Epidermal melanocyte (primary cell): ENCODE measurements at regions not wholly inside any gene's neighbourhood (a gene's known extent, or its start where the extent isn't known, plus 50 kb on each side); places are given as distances from the start of the nearest gene placed in this dataset.

ENCODE experiments used
- DNase-seq: peaks from one replicate; pipeline ENCODE4 v3.0.0; 2011; ENCODE audit warnings: low spot score; ENCODE audit not compliant: insufficient read length

DNA sequence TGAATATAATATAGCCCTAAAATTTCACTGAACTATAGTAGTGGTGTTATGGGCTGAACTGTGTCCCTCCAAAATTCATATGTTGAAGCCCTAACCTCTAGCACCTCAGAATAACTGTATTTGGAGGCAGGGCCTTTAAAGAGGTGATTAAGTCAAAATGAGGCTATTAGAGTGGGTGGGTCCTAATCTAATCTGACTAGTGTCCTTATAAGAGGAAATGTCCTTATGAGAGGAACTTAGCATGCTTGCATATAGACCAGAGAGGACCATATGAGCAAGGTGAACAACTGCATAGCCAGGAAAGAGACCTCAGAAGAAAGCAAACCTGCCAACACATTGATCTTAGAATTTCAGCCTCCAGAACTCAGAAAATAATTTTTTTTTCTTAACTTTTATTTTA lies 238.4 kb downstream of the ZEB2 start:
- DNase-seq: no peak

- no peak for DNase-seq
Measured at GRCh38 chr2:144280009-144280408, 239.9 kb downstream of the ZEB2 start.

DNA sequence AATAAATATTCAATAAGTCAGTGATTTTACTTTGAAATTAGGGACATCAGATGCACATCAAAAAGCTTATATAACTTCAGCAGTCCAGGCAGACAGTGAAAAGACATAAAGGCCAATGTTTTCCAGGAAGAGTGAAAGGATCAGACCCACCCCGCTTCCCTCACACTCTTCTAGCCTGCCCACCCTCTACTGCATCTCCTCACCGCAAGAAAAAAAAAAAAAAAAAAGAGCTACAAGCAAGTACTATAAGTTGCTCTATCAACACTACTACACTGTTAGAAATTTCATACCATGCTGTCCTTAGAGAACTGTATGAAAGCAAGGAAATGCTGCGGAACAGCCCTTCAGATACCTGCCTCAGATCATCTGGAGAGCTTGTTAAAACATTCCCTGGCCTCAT lies 240.8 kb downstream of the ZEB2 start:
- DNase-seq: no peak

GRCh38 chr2:144277622-144278354 lies 242.1 kb downstream of the ZEB2 start:
- no peak for DNase-seq

DNA sequence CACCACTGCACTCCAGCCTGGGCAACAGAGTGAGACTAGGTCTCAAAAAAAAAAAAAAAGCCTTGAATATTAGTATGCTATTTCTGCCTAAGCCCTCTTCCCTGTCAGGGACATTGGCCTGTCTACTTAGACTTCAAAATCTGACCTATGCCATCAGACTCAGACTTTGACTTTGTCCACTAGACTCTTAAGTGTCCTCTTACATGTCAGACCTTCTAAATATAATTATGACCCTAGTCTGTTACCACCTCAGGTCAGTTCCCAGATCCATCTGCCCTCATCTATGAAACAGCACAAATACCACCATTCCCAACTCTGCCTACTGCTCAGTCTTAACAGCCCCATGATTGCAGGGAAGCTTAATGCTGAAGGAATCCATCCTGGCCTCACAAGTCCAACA lies 244.6 kb downstream of the ZEB2 start:
- DNase-seq: no peak

GRCh38 chr2:144274131-144274530 lies 245.8 kb downstream of the ZEB2 start:
- DNase-seq: no peak

DNA sequence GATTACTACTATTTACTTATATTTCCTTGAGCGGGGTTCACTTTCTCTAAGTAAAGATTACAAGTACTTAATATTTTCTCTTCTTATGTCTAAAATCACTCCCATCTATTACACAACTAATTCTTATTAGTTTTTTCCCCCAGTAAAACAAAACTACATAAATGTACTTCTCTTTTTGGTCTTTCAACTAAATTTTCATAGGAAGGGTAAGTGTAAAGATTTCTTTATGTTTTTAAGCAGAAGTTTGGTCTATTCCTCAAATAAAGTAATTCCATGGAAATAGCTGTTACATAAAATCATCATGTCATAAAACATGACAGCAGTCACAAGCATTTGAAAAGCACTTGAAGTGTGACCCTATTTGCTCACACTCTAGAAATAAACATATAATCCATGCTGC lies 249.0 kb downstream of the ZEB2 start:
- DNase-seq: no peak

- DNase-seq: no peak
Measured at GRCh38 chr2:144268036-144268678, 251.8 kb downstream of the ZEB2 start.

DNA sequence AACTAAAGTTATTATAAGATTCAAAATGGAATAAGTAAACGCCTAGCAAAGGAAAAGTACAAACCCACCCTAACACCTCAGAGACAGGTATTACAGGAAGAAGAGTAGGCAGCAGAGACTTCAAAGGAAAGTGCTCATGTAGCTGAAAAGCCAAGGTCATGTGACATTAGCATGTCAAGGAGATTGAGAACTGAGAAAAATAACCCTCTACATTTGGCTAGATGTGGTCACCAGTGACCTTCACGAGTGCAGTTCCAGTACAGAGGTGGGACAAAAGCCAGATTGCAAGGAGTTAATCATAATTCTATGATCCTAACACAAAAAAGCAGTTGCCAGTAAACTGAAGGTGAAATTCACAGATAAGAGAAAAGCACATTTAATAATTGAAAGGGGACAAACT lies 252.7 kb downstream of the ZEB2 start:
- DNase-seq: no peak

DNA sequence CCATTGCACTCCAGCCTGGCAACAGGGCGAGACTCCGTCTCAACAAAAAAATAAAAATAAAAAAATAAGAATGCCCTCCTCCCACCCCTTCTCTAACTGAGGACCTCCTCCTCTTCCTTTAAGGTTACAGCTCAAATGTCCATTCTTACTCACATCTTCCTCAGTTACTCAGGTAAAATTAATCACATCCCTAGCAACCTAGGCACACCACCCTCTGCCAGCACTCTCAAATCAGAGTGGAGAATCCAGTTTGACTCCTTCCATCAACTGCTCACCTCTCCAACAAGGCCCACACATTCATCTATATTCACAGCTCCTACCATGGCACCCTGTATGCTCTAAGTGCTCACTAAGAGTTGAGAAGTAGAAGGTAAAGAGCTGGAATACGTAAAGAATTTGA lies 254.3 kb downstream of the ZEB2 start:
- no peak for DNase-seq

- no peak for DNase-seq
Measured at GRCh38 chr2:144261966-144262365, 258.0 kb downstream of the ZEB2 start.

DNA sequence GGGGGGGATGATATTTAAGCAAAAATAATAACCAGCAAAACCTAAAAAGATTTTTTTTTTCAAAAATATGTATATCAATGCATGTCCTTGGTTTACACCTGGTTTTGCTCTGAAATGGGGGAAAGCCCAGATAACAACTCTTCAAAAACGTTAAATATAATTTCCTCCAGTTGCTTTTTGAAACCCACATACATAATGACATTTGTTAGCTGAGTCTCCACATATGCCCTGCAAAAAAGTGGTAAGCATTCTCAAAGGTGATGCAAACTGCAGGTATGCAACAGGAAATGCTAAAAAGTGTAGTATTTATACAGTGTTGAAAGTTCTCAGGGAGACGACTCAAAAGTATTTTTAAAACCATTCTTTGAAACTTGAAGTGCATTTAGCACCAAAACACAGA lies 258.6 kb downstream of the ZEB2 start:
- DNase-seq: no peak

GRCh38 chr2:144259332-144259731 lies 260.6 kb downstream of the ZEB2 start:
- no peak for DNase-seq

GRCh38 chr2:144258154-144258553 lies 261.8 kb downstream of the ZEB2 start:
- DNase-seq: no peak

GRCh38 chr2:144256996-144257707 lies 262.8 kb downstream of the ZEB2 start:
- DNase-seq: no peak

- DNase-seq: no peak
Measured at GRCh38 chr2:144254342-144255235, 265.3 kb downstream of the ZEB2 start.

- DNase-seq: no peak
Measured at GRCh38 chr2:144253743-144254142, 266.2 kb downstream of the ZEB2 start.

DNA sequence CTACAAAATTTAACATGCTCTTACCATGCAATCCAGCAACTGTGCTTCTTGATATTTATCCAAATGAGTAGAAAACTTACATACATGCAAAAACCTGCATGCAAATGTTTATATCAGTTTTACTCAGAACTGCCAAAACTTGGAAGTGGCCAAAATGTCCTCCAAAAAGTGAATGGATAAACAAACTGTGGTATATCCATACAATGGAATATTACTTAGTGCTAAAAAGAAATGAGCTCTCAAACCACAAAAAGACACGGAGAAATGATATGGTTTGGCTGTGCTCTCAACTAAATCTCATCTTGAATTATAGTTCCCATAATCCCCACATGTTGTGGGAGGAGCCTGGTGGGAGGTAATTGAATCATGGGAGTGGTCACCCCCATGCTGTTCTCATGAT lies 267.2 kb downstream of the ZEB2 start:
- DNase-seq: no peak

DNA sequence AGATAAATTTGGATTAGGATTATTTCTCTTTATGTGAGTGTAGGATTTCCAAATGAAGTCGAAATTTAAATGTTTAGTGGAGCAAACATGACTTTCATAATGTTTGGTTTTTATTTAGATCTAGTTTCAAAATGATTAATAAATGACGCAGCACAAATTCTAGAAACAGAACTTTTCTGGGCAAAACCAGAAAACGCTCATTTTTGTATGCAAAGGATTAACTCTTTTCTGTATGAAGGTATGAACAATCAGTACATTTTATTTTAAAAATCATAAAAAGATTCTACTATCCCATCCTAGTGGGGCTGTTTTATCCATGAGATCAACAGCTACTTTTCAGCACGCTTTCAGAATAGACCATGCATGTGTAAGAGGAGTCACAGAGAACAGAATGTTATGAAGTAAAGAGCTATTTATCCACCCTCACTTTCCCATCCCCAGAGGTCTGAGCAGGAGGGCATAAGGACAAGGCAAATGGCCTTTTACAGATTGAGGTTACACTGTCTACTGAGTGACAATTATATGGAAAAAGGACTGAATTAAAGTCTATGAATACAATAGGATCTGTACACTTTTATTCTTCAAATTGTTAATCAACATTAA lies 270.8 kb downstream of the ZEB2 start:
- no peak for DNase-seq

- DNase-seq: no peak
Measured at GRCh38 chr2:144248350-144249034, 271.4 kb downstream of the ZEB2 start.

- DNase-seq: no peak
Measured at GRCh38 chr2:144244938-144245337, 275.0 kb downstream of the ZEB2 start.
